Tibial nerve (tissue), 4 donors: ENCODE measurements at regions not wholly inside any gene's neighbourhood (a gene's known extent, or its start where the extent isn't known, plus 50 kb on each side); places are given as distances from the start of the nearest gene placed in this dataset.

Source experiments
- DNase-seq, 2 donors: peaks; one replicate each; pipeline ENCODE4 v3.0.0-alpha.2; 2019; ENCODE audit warnings: low spot score in 2 of 2
- H3K27ac ChIP-seq, 4 donors: fragments of 200-600 bp; sonication (generic) in 3 of 4; one replicate each; pipeline ENCODE4 v1.5.1; 2017 to 2019; ENCODE audit warnings: mild to moderate bottlenecking in 1 of 4
- H3K27me3 ChIP-seq, 2 donors: fragments of 200-600 bp; sonication (generic) in 1 of 2; one replicate each; pipeline versions ENCODE4 v1.5.1 to v1.6.0; 2017 to 2019
- H3K36me3 ChIP-seq, 3 donors: fragments of 200-600 bp; sonication (generic); one replicate each; pipeline ENCODE4 v1.5.1; 2018 to 2019
- H3K4me1 ChIP-seq, 4 donors: fragments of 200-600 bp; sonication (generic) in 3 of 4; one replicate each; pipeline ENCODE4 v1.5.1; 2017 to 2019
- H3K4me3 ChIP-seq, 4 donors: fragments of 200-600 bp; sonication (generic) in 3 of 4; one replicate each; pipeline ENCODE4 v1.5.1; 2017 to 2019; ENCODE audit warnings: mild to moderate bottlenecking in 1 of 4, moderate library complexity in 1 of 4
- H3K9me3 ChIP-seq, 4 donors: fragments of 200-600 bp; sonication (generic) in 3 of 4; one replicate each; pipeline ENCODE4 v1.5.1; 2017 to 2019
- CTCF ChIP-seq, 5 experiments: fragments of 200-600 bp in 3 of 5; fragments of 450-650 bp in 2 of 5; sonication (generic) in 3 of 5; IDR thresholded peaks; one replicate each; pipeline ENCODE4 v1.5.1; 2016 to 2019; ENCODE audit warnings: antibody characterized with exemption in 5 of 5, mild to moderate bottlenecking in 3 of 5, moderate library complexity in 2 of 5
- EP300 ChIP-seq, 2 donors: sonication (generic); formaldehyde crosslinking; IDR thresholded peaks; one replicate each; pipeline ENCODE4 v1.6.1; 2017; ENCODE audit warnings: antibody characterized with exemption in 2 of 2, mild to moderate bottlenecking in 1 of 2
- POLR2A ChIP-seq, 2 donors: fragments of 450-650 bp; IDR thresholded peaks; one replicate each; pipeline ENCODE4 v1.6.1; 2017; ENCODE audit warnings: antibody characterized with exemption in 2 of 2, mild to moderate bottlenecking in 2 of 2, moderate library complexity in 2 of 2
- WGBS, 2 donors: methylation state at CpG; one replicate each; pipeline ENCODE4 v1.1.5; 2018; 5-methylcytosine and 5-hydroxymethylcytosine counted together

GRCh38 chrX:17206584-17206983 is 168.4 kb upstream of the NHS start:
- H3K9me3 ChIP-seq, result peaks cover 0 to 4% (median 0%) of the 10 kb centered on the region in 4 donors
- H3K27ac ChIP-seq, result no peak overlapping the region
- no peaks in the 10 kb centered on the region for H3K36me3 ChIP-seq
- H3K27me3 ChIP-seq, result no peaks in the 10 kb centered on the region
- 48% methylated on average over 1 of the region's 1 CpG; no CpG with 5 or more reads in 1 of the 2 donors for WGBS, 2 donors
- no peaks in the 10 kb centered on the region for H3K4me1 ChIP-seq
- H3K4me3 ChIP-seq, result no peak overlapping the region
- no peak for DNase-seq
- TF ChIP-seq POLR2A (IDR thresholded peaks at IDR 0.05), result no peak
- no peak for TF ChIP-seq CTCF (IDR thresholded peaks at IDR 0.05)
- TF ChIP-seq EP300 (IDR thresholded peaks at IDR 0.05), result no peak

GRCh38 chrX:17214962-17215361 is 160.0 kb upstream of the NHS start:
- H3K4me1 ChIP-seq, result no peaks in the 10 kb centered on the region
- peaks cover 0 to 4% (median 0%) of the 10 kb centered on the region in 4 donors for H3K9me3 ChIP-seq
- 67 to 73% methylated on average over 4 of the region's 4 CpGs for WGBS, 2 donors
- no peak for DNase-seq
- H3K36me3 ChIP-seq, result no peaks in the 10 kb centered on the region
- no peak for TF ChIP-seq CTCF (IDR thresholded peaks at IDR 0.05)
- no peak for TF ChIP-seq EP300 (IDR thresholded peaks at IDR 0.05)
- TF ChIP-seq POLR2A (IDR thresholded peaks at IDR 0.05), result no peak
- no peaks in the 10 kb centered on the region for H3K27me3 ChIP-seq
- no peak overlapping the region for H3K4me3 ChIP-seq
- H3K27ac ChIP-seq, result no peak overlapping the region

GRCh38 chrX:17226736-17227135 is 148.3 kb upstream of the NHS start:
- H3K36me3 ChIP-seq, result no peaks in the 10 kb centered on the region
- no peak for DNase-seq
- TF ChIP-seq CTCF (IDR thresholded peaks at IDR 0.05), result no peak
- TF ChIP-seq EP300 (IDR thresholded peaks at IDR 0.05), result no peak
- TF ChIP-seq POLR2A (IDR thresholded peaks at IDR 0.05), result no peak
- no peak overlapping the region for H3K27ac ChIP-seq
- no peaks in the 10 kb centered on the region for H3K27me3 ChIP-seq
- H3K4me3 ChIP-seq, result no peak overlapping the region
- H3K9me3 ChIP-seq, result no peaks in the 10 kb centered on the region
- no peaks in the 10 kb centered on the region for H3K4me1 ChIP-seq

GRCh38 chrX:17237146-17237545 is 137.9 kb upstream of the NHS start:
- Histone ChIP-seq H3K27me3 (no peaks in the 10 kb centered on the region), H3K4me3 (no peak overlapping the region), H3K36me3 (no peaks in the 10 kb centered on the region), H3K27ac (no peak overlapping the region), H3K4me1 (no peaks in the 10 kb centered on the region), H3K9me3 (no peaks in the 10 kb centered on the region)
- DNase-seq, result no peak
- WGBS, 2 donors, result 81 to 89% methylated on average over 5 of the region's 5 CpGs
- TF ChIP-seq EP300 (IDR thresholded peaks at IDR 0.05) (no peak), CTCF (IDR thresholded peaks at IDR 0.05) (no peak), POLR2A (IDR thresholded peaks at IDR 0.05) (no peak)

GRCh38 chrX:17242470-17242869 is 132.5 kb upstream of the NHS start:
- TF ChIP-seq POLR2A (IDR thresholded peaks at IDR 0.05) (no peak), EP300 (IDR thresholded peaks at IDR 0.05) (no peak), CTCF (IDR thresholded peaks at IDR 0.05) (peak; percentile 37 to 80 (median 67))
- peak; percentile 13 to 76 for DNase-seq
- WGBS, 2 donors, result 14 to 16% methylated on average over 5 of the region's 5 CpGs
- Histone ChIP-seq H3K36me3 (no peaks in the 10 kb centered on the region), H3K4me3 (no peak overlapping the region), H3K9me3 (no peaks in the 10 kb centered on the region), H3K4me1 (no peaks in the 10 kb centered on the region), H3K27me3 (no peaks in the 10 kb centered on the region), H3K27ac (no peak overlapping the region)
